Prostate gland (tissue), 2 donors: ENCODE measurements at regions not wholly inside any gene's neighbourhood (a gene's known extent, or its start where the extent isn't known, plus 50 kb on each side); places are given as distances from the start of the nearest gene placed in this dataset.

ENCODE experiments used
- DNase-seq: peaks from one replicate; pipeline ENCODE4 v3.0.0-alpha.2; 2019; ENCODE audit warnings: low spot score
- H3K27ac ChIP-seq, 2 donors: fragments of 200-600 bp; sonication (generic); 2 replicates each; pipeline ENCODE4 v1.5.1; 2017 to 2019
- H3K27me3 ChIP-seq: fragments of 200-600 bp; sonication (generic); replicated peaks from 2 replicates; pipeline ENCODE4 v1.5.1; 2019; ENCODE audit not compliant: insufficient read depth
- H3K36me3 ChIP-seq, 2 donors: fragments of 200-600 bp; sonication (generic); 1 replicate in 1 of 2; 2 replicates in 1 of 2; pipeline versions ENCODE4 v1.5.1 to v1.8.1; 2017 to 2019
- H3K4me1 ChIP-seq: fragments of 200-600 bp; sonication (generic); replicated peaks from 2 replicates; pipeline ENCODE4 v1.5.1; 2019
- H3K4me3 ChIP-seq, 2 donors: fragments of 200-600 bp; sonication (generic); 2 replicates each; pipeline ENCODE4 v1.5.1; 2017 to 2019
- H3K9me3 ChIP-seq: fragments of 200-600 bp; sonication (generic); 2 replicates; pipeline ENCODE4 v1.5.1; 2017
- POLR2A ChIP-seq: fragments of 450-650 bp; IDR thresholded peaks from one replicate; pipeline ENCODE4 v1.6.1; 2016; ENCODE audit warnings: antibody characterized with exemption, mild to moderate bottlenecking
- POLR2AphosphoS5 ChIP-seq: sonication (generic); formaldehyde crosslinking; IDR thresholded peaks from one replicate; pipeline ENCODE4 v1.6.1; 2017; ENCODE audit warnings: antibody characterized with exemption
- WGBS: methylation state at CpG from one replicate; pipeline ENCODE4 v1.1.5; 2018; 5-methylcytosine and 5-hydroxymethylcytosine counted together
- intact Hi-C: fragments of 100-400 bp; cut with DNase I; formaldehyde crosslinking; loops from one replicate; pipeline ENCODE4 v1.14.2; 2022
- TF ChIP-seq, protein P1 (sequence below), 4 experiments: fragments of 200-600 bp in 2 of 4; fragments of 450-650 bp in 2 of 4; sonication (generic) in 2 of 4; IDR thresholded peaks; 1 replicate in 3 of 4; 2 replicates in 1 of 4; pipeline ENCODE4 v1.5.1; 2016 to 2019; ENCODE audit warnings: antibody characterized with exemption in 4 of 4, mild to moderate bottlenecking in 2 of 4, moderate library complexity in 2 of 4

DNA sequence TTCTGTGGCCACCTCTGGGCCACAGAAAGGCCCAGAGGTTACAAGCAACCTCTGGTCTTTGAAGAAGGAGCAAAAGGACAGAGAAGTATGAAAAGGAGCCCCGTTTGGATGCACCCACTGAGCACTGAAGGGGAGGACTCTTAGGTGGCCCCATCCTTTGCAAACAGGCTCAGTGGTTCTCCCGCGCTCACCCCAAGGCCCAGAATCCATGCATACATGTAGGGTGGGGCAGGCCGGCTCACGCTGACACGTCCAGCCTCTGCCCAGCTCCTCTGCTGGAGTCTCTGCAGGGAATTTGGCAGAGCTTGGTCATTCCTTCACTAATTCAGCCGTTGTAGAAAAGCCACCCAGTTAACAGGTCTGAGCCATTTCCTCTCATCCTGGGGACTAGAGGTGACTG lies 61.3 kb upstream of the AJAP1 start:
- TF ChIP-seq, protein P1, sequence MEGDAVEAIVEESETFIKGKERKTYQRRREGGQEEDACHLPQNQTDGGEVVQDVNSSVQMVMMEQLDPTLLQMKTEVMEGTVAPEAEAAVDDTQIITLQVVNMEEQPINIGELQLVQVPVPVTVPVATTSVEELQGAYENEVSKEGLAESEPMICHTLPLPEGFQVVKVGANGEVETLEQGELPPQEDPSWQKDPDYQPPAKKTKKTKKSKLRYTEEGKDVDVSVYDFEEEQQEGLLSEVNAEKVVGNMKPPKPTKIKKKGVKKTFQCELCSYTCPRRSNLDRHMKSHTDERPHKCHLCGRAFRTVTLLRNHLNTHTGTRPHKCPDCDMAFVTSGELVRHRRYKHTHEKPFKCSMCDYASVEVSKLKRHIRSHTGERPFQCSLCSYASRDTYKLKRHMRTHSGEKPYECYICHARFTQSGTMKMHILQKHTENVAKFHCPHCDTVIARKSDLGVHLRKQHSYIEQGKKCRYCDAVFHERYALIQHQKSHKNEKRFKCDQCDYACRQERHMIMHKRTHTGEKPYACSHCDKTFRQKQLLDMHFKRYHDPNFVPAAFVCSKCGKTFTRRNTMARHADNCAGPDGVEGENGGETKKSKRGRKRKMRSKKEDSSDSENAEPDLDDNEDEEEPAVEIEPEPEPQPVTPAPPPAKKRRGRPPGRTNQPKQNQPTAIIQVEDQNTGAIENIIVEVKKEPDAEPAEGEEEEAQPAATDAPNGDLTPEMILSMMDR (IDR thresholded peaks at IDR 0.05) = no peak
- TF ChIP-seq POLR2AphosphoS5 (no peak), POLR2A (no peak)
- intact Hi-C loops = no loop called here
- Histone ChIP-seq H3K36me3 (no peaks in the 10 kb centered on the region), H3K4me3 (no peak overlapping the region), H3K27ac (no peak overlapping the region), H3K4me1 (no peaks in the 10 kb centered on the region), H3K9me3 (no peaks in the 10 kb centered on the region), H3K27me3 (peaks cover 5% of the 10 kb centered on the region)
- no peak for DNase-seq
- WGBS = 90% methylated on average over 7 of the region's 7 CpGs

DNA sequence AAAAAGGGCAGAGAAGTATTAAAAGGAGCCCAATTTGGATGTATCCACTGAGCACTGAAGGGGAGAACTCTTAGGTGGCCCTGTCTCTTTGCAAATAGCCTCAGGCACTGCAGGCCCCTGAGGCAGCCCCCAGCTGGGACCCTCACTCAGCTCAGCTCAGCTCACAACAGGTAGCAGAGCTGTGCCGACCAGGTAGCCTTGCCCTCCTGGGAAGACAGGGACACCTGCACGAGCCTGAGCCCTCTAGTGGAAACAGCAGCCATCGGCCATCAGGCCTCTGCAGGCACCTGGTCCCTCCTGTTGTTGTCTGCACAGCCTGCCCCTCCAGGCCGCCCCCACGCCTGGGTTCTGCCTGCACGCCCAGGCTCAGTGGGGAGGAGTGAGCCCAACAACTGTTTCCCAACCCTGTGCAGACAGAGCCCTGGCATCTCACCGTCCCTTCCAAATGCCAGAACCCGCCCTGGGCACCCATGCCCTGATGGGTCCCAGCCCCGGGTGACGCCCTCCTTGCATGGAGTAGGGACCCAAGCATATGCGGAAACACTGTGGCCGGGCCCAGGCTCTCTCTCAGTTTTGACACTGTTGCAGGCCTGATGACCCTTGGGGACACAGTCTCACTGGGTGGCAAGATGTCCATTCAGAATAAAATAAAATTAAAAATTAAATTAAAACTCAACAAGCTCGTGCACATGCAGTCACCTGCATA lies 60.0 kb upstream of the AJAP1 start:
- Histone ChIP-seq H3K36me3 (no peaks in the 10 kb centered on the region), H3K4me3 (no peak overlapping the region), H3K9me3 (no peaks in the 10 kb centered on the region), H3K27me3 (peaks cover 5% of the 10 kb centered on the region), H3K4me1 (no peaks in the 10 kb centered on the region), H3K27ac (no peak overlapping the region)
- intact Hi-C loops = no loop called here
- 82% methylated on average over 13 of the region's 13 CpGs for WGBS
- no peak for DNase-seq
- TF ChIP-seq POLR2AphosphoS5 (no peak), POLR2A (no peak)
- TF ChIP-seq, protein P1 (IDR thresholded peaks at IDR 0.05) = no peak

DNA sequence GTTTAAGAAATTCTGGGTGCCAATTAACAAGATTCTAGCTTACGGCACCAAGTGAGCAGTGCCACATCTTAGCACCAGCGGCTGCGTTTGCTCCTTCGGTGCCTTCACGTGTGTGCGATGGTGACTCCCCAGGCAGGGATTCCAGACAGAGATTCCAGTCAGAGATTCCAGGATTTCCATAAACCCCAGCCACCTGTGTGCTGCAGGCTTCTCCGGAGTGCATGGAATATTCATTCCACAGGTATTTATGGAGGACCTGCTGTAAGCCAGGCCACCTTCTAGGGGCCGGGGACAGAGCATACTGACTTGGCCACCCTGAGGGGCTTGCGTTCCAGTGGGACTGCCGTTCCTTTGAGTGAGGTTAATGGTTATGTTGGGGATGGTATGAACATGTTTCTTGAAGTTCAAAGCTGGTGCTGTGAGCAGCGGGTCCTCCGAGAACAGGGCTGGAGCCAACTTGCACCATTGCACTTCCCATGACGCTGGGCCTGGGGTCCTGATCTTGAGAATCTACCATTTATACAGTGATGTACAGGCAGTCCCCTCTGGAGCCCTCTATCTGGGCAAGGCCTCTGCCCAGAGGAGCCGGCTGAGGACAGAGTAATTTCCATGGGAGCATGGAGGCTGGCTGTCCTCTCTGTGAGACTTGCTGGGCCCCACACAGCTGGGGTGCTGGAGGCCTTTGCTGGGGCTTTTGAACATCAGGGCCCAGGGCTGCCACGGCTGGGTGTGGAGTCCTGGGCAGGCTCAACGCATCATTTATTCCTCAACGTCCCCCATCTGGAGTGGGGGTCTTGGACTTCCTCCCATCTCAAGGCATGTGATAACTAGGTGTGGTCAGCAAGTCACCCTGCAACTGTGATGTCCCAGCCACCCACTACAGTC lies 58.8 kb upstream of the AJAP1 start:
- no peaks in the 10 kb centered on the region for H3K9me3 ChIP-seq
- no peak overlapping the region for H3K4me3 ChIP-seq
- TF ChIP-seq POLR2A (no peak), POLR2AphosphoS5 (no peak)
- TF ChIP-seq, protein P1 (IDR thresholded peaks at IDR 0.05) = no peak
- intact Hi-C loops = no loop called here
- DNase-seq = no peak
- H3K4me1 ChIP-seq = no peaks in the 10 kb centered on the region
- 94% methylated on average over 17 of the region's 17 CpGs for WGBS
- no peak overlapping the region for H3K27ac ChIP-seq
- H3K36me3 ChIP-seq = no peaks in the 10 kb centered on the region
- H3K27me3 ChIP-seq = peaks cover 5% of the 10 kb centered on the region

DNA sequence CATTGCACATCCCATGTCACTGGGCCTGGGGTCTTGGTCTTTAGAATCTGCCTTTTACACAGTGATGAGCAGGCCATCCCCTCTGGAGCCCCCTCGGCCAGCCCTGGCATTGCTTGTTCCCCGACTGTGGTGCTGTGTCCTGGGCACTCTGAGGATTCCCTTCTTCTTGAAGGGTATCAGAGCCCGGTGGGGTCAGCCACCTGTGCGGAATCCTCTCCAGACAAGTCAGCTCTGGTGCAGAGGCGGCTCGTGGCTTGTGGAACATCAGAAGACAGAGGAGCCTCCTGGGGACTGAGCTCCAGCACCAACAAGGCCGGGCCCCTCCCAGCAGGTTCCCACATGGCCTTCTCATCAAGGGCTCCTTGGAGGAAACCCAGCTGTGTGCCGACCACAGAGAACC lies 57.9 kb upstream of the AJAP1 start:
- intact Hi-C loops = no loop called here
- 60% methylated on average over 6 of the region's 8 CpGs for WGBS
- H3K9me3 ChIP-seq = no peaks in the 10 kb centered on the region
- no peaks in the 10 kb centered on the region for H3K4me1 ChIP-seq
- H3K4me3 ChIP-seq = no peak overlapping the region
- peaks cover 5% of the 10 kb centered on the region for H3K27me3 ChIP-seq
- DNase-seq = no peak
- H3K27ac ChIP-seq = no peak overlapping the region
- H3K36me3 ChIP-seq = no peaks in the 10 kb centered on the region
- no peak for TF ChIP-seq POLR2A
- TF ChIP-seq POLR2AphosphoS5 = no peak
- TF ChIP-seq, protein P1 (IDR thresholded peaks at IDR 0.05) = no peak
